Chondrocyte (in vitro differentiated cells): ENCODE measurements at regions not wholly inside any gene's neighbourhood (a gene's known extent, or its start where the extent isn't known, plus 50 kb on each side); places are given as distances from the start of the nearest gene placed in this dataset.

ENCODE experiments used
- DNase-seq: peaks from one replicate; pipeline ENCODE4 v3.0.0; 2021; ENCODE audit warnings: mixed read lengths, low spot score
- H3K27ac Mint-ChIP-seq: one replicate; pipeline ENCODE4 v1.8.0; 2021; ENCODE audit warnings: mild to moderate bottlenecking, moderate library complexity, mixed read lengths; ENCODE audit not compliant: unreplicated experiment
- H3K27me3 Mint-ChIP-seq: 2 replicates; pipeline ENCODE4 v1.8.0; 2021; ENCODE audit warnings: low read depth, mixed read lengths
- H3K36me3 Mint-ChIP-seq: 2 replicates; pipeline ENCODE4 v1.8.0; 2021; ENCODE audit warnings: low read depth, mixed read lengths
- H3K4me1 Mint-ChIP-seq: 2 replicates; pipeline ENCODE4 v1.8.0; 2021; ENCODE audit warnings: low read depth, mild to moderate bottlenecking, mixed read lengths
- H3K4me3 Mint-ChIP-seq: one replicate; pipeline ENCODE4 v1.8.0; 2021; ENCODE audit warnings: mild to moderate bottlenecking, moderate library complexity, mixed read lengths; ENCODE audit not compliant: unreplicated experiment
- H3K9me3 Mint-ChIP-seq: 2 replicates; pipeline ENCODE4 v1.8.0; 2021; ENCODE audit warnings: low read depth, mixed read lengths
- CTCF ChIP-seq: fragments of 200-600 bp; sonication (generic); IDR thresholded peaks from 2 replicates; pipeline ENCODE4 v1.5.0; 2021; ENCODE audit warnings: antibody characterized with exemption, mild to moderate bottlenecking, moderate library complexity

DNA sequence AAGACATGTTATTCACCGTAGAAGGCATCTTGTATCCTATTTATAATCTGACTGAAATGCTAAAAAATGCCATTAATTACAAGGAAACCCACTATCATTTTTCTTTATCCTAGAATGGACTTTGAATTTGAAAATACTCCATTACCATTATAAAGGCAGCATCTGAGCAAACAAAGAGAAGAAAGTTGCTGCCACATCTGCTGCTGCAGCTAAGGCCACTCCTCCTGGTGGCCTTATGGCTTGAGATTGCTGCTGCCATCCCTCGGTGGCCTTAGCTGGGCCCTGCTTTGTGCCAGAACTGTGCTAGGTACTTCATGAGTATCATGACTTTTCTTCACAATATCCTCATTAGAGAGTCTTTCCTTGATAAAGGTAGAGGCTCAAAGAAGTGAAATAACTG, 1210.1 kb upstream of the TENM4 start:
- H3K36me3 Mint-ChIP-seq, result no peaks in the 10 kb centered on the region
- no peaks in the 10 kb centered on the region for H3K27me3 Mint-ChIP-seq
- no peak for DNase-seq
- H3K27ac Mint-ChIP-seq, result no peak overlapping the region
- H3K9me3 Mint-ChIP-seq, result peaks cover 2% of the 10 kb centered on the region
- TF ChIP-seq CTCF, result no peak
- no peaks in the 10 kb centered on the region for H3K4me1 Mint-ChIP-seq
- H3K4me3 Mint-ChIP-seq, result no peak overlapping the region

DNA sequence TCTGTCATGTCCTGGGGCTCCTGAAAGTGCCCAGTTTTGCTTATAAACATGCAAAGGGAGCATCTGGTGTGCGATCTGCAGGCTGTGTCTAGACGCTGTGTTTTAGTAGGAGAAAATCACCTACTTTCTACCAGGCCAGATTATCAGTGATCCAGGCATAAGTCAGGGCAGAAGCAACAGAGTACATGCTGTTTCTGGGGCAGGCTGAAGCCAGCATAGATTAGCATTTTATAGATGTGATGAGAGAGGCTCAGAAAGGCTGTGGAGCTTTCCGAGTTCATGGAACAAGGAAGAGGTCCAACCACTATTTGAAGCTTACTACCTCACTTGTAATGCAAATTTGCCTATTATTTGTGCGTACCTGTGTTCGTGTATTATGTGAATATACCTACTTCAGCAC, 1208.4 kb upstream of the TENM4 start:
- no peak for TF ChIP-seq CTCF
- DNase-seq, result no peak
- H3K27me3 Mint-ChIP-seq, result peaks cover 2% of the 10 kb centered on the region
- H3K4me1 Mint-ChIP-seq, result no peaks in the 10 kb centered on the region
- no peaks in the 10 kb centered on the region for H3K36me3 Mint-ChIP-seq
- H3K9me3 Mint-ChIP-seq, result peaks cover 2% of the 10 kb centered on the region
- no peak overlapping the region for H3K4me3 Mint-ChIP-seq
- no peak overlapping the region for H3K27ac Mint-ChIP-seq

DNA sequence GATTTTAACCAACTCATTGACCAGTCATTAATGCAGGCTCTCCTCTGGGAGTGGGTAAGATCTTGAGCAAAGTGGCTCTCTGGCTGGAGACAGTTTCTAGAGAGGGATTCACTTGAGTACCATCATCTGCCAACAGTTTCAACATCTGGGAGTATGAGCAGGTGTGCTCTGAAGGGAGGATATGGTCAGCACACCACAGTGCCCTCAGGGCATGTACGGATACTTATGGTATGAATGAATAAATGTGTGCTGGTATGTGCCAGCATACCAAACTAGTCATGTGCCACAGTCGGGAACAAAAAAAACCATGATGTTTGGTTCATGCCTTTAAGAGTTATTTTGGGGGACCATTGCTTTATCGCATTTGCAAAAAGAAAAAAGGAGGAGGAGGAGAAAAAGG, 1197.5 kb upstream of the TENM4 start:
- Mint-ChIP-seq H3K36me3 (no peaks in the 10 kb centered on the region), H3K4me1 (no peaks in the 10 kb centered on the region), H3K27ac (no peak overlapping the region), H3K9me3 (no peaks in the 10 kb centered on the region), H3K27me3 (peaks cover 3% of the 10 kb centered on the region), H3K4me3 (no peak overlapping the region)
- no peak for DNase-seq
- no peak for TF ChIP-seq CTCF

DNA sequence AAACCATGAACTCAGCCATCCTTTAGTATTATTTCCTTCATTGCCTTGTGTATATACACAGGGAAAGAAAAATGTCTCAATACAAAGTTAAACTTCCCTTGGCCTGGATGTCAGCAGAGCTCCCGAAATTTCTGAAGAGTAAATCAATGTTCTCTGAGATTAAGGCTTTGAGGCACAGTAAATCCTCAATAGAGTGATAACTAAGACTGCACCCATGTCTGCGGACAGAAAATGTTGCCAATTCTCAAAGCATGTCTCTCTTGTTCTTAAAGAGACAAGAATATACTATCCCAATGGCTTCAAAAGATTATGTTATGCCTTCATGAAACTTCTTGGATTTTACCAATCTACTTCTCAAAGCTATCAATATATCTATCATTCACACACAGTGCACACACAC, 1196.7 kb upstream of the TENM4 start:
- TF ChIP-seq CTCF, result no peak
- Mint-ChIP-seq H3K27ac (no peak overlapping the region), H3K36me3 (no peaks in the 10 kb centered on the region), H3K27me3 (peaks cover 3% of the 10 kb centered on the region), H3K9me3 (no peaks in the 10 kb centered on the region), H3K4me1 (no peaks in the 10 kb centered on the region), H3K4me3 (no peak overlapping the region)
- no peak for DNase-seq

- Mint-ChIP-seq H3K27me3 (peaks cover 3% of the 10 kb centered on the region), H3K9me3 (no peaks in the 10 kb centered on the region), H3K36me3 (no peaks in the 10 kb centered on the region), H3K4me1 (no peaks in the 10 kb centered on the region), H3K4me3 (no peak overlapping the region), H3K27ac (no peak overlapping the region)
- no peak for TF ChIP-seq CTCF
- no peak for DNase-seq
Measured at GRCh38 chr11:80636999-80637398, 1196.2 kb upstream of the TENM4 start.
